GM19035 (cell line): ENCODE measurements at regions not wholly inside any gene's neighbourhood (a gene's known extent, or its start where the extent isn't known, plus 50 kb on each side); places are given as distances from the start of the nearest gene placed in this dataset.
"Not testable (repeated sequence)": the region's sequence is repeated elsewhere in the genome, so short reads cannot be mapped to it uniquely, and the experiment has no call there.

Source experiments
- ATAC-seq: cut with Tn5 transposase; IDR thresholded peaks from one replicate; pipeline ENCODE4 v1.9.1; 2021; ENCODE audit not compliant: unreplicated experiment

GRCh38 chr3:7999384-7999783, 502.2 kb upstream of the LMCD1 start:
- no peak for ATAC-seq

DNA sequence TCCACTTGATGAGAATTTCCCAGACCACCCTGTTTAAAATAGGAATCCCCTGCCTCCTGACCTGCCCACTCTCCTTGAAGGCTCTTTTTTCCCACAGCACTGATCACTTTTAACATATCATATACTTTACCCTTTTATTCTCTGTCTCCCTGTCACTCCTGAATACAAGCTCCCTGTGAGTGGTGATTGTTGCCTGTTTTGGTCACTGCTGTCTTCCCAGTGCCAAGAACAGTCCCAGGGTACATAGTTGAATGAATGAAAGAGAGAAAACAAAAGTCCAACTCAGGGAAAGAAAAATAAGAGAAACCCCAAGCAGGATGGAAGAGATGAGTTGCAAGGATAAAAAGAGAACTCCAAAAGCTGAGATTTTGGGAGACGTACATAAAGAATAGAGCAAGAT, 500.3 kb upstream of the LMCD1 start:
- no peak for ATAC-seq

- ATAC-seq = no peak
Measured at GRCh38 chr3:8001712-8002111, 499.9 kb upstream of the LMCD1 start.

GRCh38 chr3:8011902-8012301, 489.7 kb upstream of the LMCD1 start:
- no peak for ATAC-seq

DNA sequence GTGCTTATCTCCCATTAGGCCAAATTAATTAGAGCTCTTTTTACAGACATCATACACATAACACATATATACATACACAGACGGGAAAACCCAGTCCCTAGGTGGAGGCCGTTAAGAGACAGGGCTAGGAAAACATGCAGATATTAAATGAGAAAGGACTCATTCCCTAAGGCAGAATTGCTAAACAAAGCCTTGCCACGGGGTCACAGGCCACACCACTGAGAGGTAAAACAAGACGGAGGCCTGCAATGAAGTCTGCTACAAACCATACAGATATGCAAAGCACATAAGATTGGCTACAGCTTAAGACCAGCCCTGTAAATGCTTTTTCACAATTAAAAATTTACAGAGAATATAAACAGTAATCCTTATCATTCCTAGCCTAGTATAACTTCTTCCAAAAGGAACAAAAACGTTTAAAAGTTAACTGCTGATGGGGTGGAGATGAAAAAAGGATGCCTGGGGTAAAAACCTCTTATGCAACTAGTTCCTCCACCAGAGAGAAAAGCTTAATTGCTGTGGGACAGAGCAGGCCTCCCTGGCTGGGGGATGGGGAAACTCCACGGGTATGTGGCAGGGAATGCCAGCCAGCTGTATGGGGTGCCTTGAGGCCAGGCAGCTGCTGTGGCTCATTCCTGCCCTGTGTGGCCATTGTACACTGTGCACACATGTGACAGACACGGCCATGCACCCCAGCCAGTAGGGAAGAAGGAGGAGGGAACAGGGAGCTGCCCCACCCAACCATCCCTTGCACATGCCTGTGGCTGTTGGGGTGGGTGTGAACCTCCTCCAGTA, 481.4 kb upstream of the LMCD1 start:
- ATAC-seq = no peak

DNA sequence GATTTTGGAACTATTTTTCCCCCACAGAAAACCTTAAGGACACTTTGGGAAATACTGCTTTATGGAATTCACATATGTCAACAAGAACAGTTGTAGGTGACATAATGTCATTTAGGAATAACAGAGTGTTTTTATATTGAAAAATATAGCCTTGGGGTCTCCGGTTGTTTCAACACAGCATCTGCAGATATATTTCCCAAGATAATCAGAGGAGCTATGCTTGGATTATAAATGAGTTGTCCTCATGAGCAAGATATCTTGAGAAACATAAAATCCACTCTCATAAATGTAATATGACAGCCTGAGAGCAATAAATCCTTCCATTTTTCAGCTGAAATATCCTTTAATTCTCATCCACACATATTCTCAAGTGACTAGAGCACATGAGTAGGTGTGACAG, 473.7 kb upstream of the LMCD1 start:
- ATAC-seq = no peak

DNA sequence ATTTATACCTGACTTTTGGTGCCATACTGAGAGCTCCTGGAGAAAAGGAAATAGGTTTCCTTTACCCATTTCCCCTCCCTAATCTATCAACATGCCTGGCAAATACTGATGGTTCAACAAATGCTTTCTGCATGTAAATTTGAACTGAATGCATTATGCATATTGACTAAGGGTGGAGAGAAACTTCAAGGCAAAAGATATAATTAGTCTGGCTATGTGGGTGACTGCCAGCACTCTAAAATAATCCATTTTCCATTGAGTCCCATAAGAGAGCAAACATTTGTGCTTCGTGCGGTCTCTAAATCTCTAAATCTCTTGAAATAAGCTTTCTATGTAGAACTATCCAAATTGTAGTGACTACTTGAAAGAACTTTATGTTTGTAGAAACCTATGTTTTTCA, 451.3 kb upstream of the LMCD1 start:
- no peak for ATAC-seq

DNA sequence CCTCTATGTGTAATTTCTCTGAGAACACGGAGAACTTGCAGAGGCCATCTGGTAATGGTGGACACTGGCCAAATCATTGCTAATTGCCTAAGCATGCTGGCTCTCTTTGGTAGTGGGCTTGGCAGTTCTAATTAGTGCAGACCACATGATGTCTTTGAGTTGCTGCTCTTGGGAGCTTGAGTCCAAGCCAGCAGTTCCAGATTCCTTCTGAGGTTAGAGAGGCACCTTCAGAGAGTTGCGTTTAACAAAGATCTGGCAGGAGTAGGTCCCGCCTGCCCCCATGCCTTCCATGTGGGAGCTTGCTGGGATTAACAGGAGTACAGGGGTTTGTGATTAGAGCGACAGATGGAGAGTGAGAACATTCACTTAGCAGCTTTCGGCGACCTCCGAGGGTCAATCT, 449.0 kb upstream of the LMCD1 start:
- ATAC-seq = no peak

DNA sequence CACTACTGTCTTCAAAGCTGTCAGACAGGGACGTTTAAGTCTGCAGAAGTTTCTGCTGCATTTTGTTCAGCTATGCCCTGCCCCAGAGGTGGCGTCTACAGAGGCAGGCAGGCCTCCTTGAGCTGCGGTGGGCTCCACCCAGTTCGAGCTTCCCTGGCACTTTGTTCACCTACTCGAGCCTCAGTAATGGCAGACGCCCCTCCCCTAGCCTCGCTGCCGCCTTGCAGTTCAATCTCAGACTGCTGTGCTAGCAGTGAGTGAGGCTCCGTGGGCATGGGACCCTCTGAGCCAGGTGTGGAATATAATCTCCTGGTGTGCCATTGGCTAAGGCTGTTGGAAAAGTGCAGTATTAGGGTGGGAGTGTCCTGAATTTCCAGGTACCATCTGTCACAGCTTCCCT, 433.5 kb upstream of the LMCD1 start:
- ATAC-seq = not testable (repeated sequence)

- ATAC-seq = no peak
Measured at GRCh38 chr3:8069471-8069870, 432.2 kb upstream of the LMCD1 start.

DNA sequence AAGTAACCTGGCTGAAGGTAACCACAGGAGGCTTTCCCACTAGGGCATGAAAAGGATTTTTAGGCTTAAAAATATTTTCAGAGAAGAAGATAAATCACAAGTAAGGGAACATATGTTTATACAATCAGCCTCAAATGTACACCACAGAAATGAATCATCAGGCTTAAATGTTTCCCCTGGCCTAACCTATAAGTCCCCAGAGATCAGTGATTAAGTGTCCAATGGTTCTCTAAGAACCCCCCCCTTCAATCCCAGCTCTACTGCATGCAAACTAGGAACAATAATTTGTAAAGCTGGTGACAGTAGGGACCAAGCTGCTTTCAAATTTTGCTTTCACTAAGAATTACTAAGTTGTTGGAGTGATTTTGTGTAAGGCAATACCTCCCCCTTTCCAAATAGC, 431.6 kb upstream of the LMCD1 start:
- ATAC-seq = no peak

GRCh38 chr3:8074740-8075139, 426.9 kb upstream of the LMCD1 start:
- ATAC-seq = not testable (repeated sequence)

DNA sequence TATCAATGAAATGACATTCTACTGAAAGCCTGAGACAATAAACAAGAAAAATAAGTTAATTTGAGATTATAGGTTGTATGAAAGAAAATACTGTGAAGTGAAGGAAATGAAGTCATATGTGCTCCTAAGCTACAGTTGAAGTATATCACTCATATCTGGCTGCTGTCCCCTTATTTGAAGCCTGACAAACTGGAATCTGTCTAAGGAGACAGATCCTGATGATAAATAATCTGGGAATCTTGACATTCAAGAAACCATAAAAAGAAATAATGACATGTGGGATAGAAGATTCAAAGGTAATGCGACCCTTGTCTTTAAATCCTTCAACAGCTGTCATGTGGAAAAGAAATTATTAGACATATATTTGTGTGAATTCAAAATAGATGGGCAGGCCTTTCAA, 424.5 kb upstream of the LMCD1 start:
- no peak for ATAC-seq

- no peak for ATAC-seq
Measured at GRCh38 chr3:8080464-8080863, 421.2 kb upstream of the LMCD1 start.

- ATAC-seq = no peak
Measured at GRCh38 chr3:8085498-8085897, 416.1 kb upstream of the LMCD1 start.

DNA sequence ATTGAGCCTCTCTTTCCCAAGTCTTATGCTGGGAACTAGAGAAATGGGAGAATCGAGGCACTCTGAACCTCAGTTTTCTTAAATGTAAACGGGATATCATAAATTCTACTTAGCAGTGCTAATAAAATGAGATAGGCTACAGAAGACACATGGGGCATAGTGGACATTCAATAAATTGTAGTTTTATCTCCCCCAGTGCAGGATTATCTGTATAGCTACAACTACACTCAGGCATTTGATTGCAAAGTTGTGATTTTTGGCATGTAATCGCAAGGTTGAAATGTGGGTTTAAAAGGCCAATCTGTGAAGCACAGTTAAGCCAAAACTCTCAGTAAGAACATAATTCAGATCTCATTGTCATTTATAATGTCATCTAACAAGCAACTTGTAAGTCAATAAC, 413.7 kb upstream of the LMCD1 start:
- no peak for ATAC-seq

GRCh38 chr3:8094415-8094814, 407.2 kb upstream of the LMCD1 start:
- ATAC-seq = no peak

GRCh38 chr3:8095724-8096123, 405.9 kb upstream of the LMCD1 start:
- ATAC-seq = no peak

DNA sequence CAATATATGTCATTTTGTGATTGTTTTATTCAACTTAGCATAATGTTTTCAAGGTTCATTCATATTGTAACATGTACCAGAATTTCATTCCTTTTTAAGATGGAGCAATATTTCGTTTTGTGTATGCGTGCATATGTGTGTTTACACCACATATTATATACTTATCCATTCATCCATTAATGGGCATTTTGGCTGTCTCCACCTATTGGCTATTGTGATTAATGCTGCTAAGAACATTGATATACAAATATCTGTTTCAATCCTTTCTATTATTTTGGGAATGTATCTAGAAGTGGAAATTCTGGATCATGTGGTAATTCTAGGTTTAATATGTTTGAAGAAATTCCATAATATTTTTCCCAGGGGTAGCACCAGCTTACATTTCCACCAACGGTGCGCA, 403.9 kb upstream of the LMCD1 start:
- no peak for ATAC-seq

GRCh38 chr3:8103954-8104353, 397.7 kb upstream of the LMCD1 start:
- peak; percentile 46 for ATAC-seq

DNA sequence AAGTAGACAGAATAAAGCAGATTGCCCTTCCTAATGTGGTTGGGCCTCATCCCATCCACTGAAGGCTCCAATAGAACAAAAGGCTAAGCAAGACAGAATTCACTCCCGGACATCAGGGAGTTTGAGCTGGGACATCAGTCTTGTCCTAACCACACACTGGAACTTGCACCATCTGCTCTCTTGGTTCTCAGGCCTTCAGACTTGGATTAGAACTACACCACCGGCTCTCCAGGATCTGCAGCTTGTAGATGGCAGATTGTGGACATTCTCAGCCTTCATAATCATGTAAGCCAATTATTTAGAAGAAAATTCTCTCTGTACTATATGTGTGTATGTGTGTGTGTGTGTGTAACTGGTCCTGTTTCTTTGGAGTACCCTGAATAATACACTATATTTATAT, 394.7 kb upstream of the LMCD1 start:
- ATAC-seq = no peak

- peak; percentile 99 for ATAC-seq
Measured at GRCh38 chr3:8110966-8111798, 390.4 kb upstream of the LMCD1 start.
